ENCODE measurements at regions not wholly inside any gene's neighbourhood (a gene's known extent, or its start where the extent isn't known, plus 50 kb on each side); places are given as distances from the start of the nearest gene placed in this dataset.

- TF ChIP-seq, protein P1, sequence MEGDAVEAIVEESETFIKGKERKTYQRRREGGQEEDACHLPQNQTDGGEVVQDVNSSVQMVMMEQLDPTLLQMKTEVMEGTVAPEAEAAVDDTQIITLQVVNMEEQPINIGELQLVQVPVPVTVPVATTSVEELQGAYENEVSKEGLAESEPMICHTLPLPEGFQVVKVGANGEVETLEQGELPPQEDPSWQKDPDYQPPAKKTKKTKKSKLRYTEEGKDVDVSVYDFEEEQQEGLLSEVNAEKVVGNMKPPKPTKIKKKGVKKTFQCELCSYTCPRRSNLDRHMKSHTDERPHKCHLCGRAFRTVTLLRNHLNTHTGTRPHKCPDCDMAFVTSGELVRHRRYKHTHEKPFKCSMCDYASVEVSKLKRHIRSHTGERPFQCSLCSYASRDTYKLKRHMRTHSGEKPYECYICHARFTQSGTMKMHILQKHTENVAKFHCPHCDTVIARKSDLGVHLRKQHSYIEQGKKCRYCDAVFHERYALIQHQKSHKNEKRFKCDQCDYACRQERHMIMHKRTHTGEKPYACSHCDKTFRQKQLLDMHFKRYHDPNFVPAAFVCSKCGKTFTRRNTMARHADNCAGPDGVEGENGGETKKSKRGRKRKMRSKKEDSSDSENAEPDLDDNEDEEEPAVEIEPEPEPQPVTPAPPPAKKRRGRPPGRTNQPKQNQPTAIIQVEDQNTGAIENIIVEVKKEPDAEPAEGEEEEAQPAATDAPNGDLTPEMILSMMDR (IDR thresholded peaks at IDR 0.05; ENCODE audit: borderline replicate concordance, control extremely low read depth, extremely low read depth, insufficient read depth, missing control alignments) = no peak
- in situ Hi-C loops (cut with MboI; ENCODE audit: low sequenced_read_pairs, unreplicated experiment) = no loop called here
These were observed 186.0 kb upstream of the KLF4 start for GRCh38 chr9:107675351-107676259.

GRCh38 chr9:107674721-107675277 lies 185.2 kb upstream of the KLF4 start:
- in situ Hi-C loops (cut with MboI; ENCODE audit: low sequenced_read_pairs, unreplicated experiment) = no loop called here
- TF ChIP-seq, protein P1 (IDR thresholded peaks at IDR 0.05; ENCODE audit: borderline replicate concordance, control extremely low read depth, extremely low read depth, insufficient read depth, missing control alignments) = no peak
- DNase-seq (ENCODE audit: low spot score) = no peak

More at GRCh38 chr9:107675351-107676259, 186.0 kb upstream of the KLF4 start:
- DNase-seq (ENCODE audit: low spot score) = no peak

- TF ChIP-seq, protein P1 (IDR thresholded peaks at IDR 0.05; ENCODE audit: borderline replicate concordance, control extremely low read depth, extremely low read depth, insufficient read depth, missing control alignments) = no peak
- in situ Hi-C loops (cut with MboI; ENCODE audit: low sequenced_read_pairs, unreplicated experiment) = no loop called here
- no peak for DNase-seq (ENCODE audit: low spot score)
These were observed 184.5 kb upstream of the KLF4 start for GRCh38 chr9:107673861-107674720.

GRCh38 chr9:107671588-107671987 lies 182.0 kb upstream of the KLF4 start:
- TF ChIP-seq, protein P1 (IDR thresholded peaks at IDR 0.05; ENCODE audit: borderline replicate concordance, control extremely low read depth, extremely low read depth, insufficient read depth, missing control alignments) = no peak
- in situ Hi-C loops (cut with MboI; ENCODE audit: low sequenced_read_pairs, unreplicated experiment) = no loop called here
- DNase-seq (ENCODE audit: low spot score) = no peak

DNA sequence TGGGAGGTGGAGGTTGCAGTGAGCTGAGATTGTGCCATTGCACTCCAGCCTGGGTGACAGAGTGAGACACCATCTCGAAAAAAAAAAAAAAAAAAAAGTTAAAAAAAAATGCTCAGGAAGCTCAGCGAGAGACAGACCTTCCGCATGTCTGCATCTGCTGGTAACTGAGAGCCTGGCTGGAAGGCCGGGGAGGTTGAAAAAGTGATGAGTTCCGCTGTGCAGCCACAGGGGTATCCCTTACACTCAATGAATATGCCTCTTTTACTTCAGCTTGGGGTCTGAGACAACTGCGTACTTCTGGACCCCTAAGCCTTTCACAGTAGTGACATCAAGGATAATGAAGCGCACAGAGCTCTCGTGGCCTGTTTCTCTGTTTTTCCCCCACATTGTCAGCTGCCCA lies 179.9 kb upstream of the KLF4 start:
- in situ Hi-C loops (cut with MboI; ENCODE audit: low sequenced_read_pairs, unreplicated experiment) = no loop called here
- TF ChIP-seq, protein P1 (IDR thresholded peaks at IDR 0.05; ENCODE audit: borderline replicate concordance, control extremely low read depth, extremely low read depth, insufficient read depth, missing control alignments) = no peak
- no peak for DNase-seq (ENCODE audit: low spot score)
